Activated CD8-positive, alpha-beta T cell treated with anti-CD3 and anti-CD28 coated beads for 36 hours (primary cell): ENCODE measurements at regions not wholly inside any gene's neighbourhood (a gene's known extent, or its start where the extent isn't known, plus 50 kb on each side); places are given as distances from the start of the nearest gene placed in this dataset.

Experiments used
- ATAC-seq: fragments of 200-7000 bp; cut with Tn5 transposase; one replicate; pipeline ENCODE4 v1.10.0; 2021; ENCODE audit warnings: mild to moderate bottlenecking, moderate library complexity
- CTCF ChIA-PET: fragments of 350-600 bp; sonication (Branson Sonifier 250); formaldehyde crosslinking; loops from one replicate; lab custom pipeline; 2021; ENCODE audit warnings: antibody characterized with exemption; lab: Charles Lee
- POLR2A ChIA-PET: fragments of 350-600 bp; sonication (Branson Sonifier 250); formaldehyde crosslinking; loops from one replicate; lab custom pipeline; 2021; ENCODE audit warnings: antibody characterized with exemption; lab: Charles Lee
- DNase-seq: peaks from one replicate; pipeline ENCODE4 v3.0.0-alpha.2; 2020
- H3K27ac Mint-ChIP-seq: one replicate; pipeline ENCODE4 v1.8.0; 2021; ENCODE audit warnings: mild to moderate bottlenecking, mixed read lengths
- H3K27me3 Mint-ChIP-seq: one replicate; pipeline ENCODE4 v1.8.0; 2021; ENCODE audit warnings: mixed read lengths
- H3K36me3 Mint-ChIP-seq: one replicate; pipeline ENCODE4 v1.8.0; 2021; ENCODE audit warnings: low read depth, mixed read lengths
- H3K4me1 Mint-ChIP-seq: one replicate; pipeline ENCODE4 v1.8.0; 2021; ENCODE audit warnings: low read depth, mixed read lengths
- H3K4me3 Mint-ChIP-seq: one replicate; pipeline ENCODE4 v1.8.0; 2021; ENCODE audit warnings: mild to moderate bottlenecking, moderate library complexity, mixed read lengths
- H3K9me3 Mint-ChIP-seq: one replicate; pipeline ENCODE4 v1.8.0; 2021; ENCODE audit warnings: mixed read lengths
- CTCF ChIP-seq: fragments of 200-600 bp; IDR thresholded peaks from one replicate; pipeline ENCODE4 v1.8.0; 2022; ENCODE audit warnings: antibody characterized with exemption, mild to moderate bottlenecking
- intact Hi-C: fragments of 100-400 bp; cut with micrococcal nuclease; formaldehyde crosslinking; loops from one replicate; pipeline ENCODE4 v1.10.0; 2022

DNA sequence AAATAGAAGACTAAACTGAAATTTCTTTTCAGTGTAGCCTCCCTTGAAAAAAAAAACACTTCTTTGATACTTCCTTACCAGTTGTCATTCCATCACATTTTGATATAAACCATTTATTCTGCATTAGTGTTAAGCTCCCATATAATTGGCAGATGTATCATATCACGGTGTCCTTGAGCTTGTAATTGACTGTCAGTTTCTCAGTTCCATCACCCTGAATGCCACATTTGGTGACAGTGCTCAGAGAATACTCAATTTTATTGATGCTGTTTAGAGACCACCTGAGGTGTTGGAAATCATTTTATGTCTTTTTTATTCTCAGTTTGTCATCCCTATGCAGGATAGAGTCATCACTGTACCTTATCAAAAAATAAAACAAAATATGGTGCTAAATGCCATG is 1528.2 kb downstream of the RAPGEF2 start:
- POLR2A ChIA-PET, result no interaction called here
- TF ChIP-seq CTCF, result no peak
- Mint-ChIP-seq H3K4me3 (no peak overlapping the region), H3K36me3 (no peaks in the 10 kb centered on the region), H3K27me3 (no peaks in the 10 kb centered on the region), H3K27ac (no peak overlapping the region), H3K9me3 (peaks cover 7% of the 10 kb centered on the region), H3K4me1 (no peaks in the 10 kb centered on the region)
- CTCF ChIA-PET, result no interaction called here
- DNase-seq (no peak), ATAC-seq (no peak)
- intact Hi-C loops, result no loop called here

DNA sequence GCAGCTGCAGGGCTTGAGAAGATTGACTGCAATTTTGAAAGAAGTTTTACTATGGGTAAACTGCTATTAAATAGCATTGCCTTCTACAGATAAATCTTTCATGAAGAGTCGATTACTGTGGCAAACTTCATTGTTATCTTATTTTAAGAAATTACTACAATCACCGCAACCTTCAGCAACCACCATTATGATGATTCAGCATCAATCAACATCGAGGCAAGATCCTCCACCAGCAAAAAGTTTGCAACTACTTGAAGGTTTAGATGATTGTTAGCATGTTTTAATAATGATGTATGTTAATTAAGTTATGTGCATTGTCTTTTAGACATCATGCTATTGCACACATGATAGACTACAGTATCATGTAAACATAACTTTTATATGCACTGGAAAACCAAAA is 1511.0 kb downstream of the FSTL5 start:
- ChIA-PET POLR2A (no interaction called here), CTCF (no interaction called here)
- no peak overlapping the region for H3K27ac Mint-ChIP-seq
- no peak for DNase-seq
- no peaks in the 10 kb centered on the region for H3K4me1 Mint-ChIP-seq
- no peak overlapping the region for H3K4me3 Mint-ChIP-seq
- intact Hi-C loops, result no loop called here
- H3K36me3 Mint-ChIP-seq, result no peaks in the 10 kb centered on the region
- no peak for ATAC-seq
- peaks cover 8% of the 10 kb centered on the region for H3K9me3 Mint-ChIP-seq
- H3K27me3 Mint-ChIP-seq, result no peaks in the 10 kb centered on the region
- TF ChIP-seq CTCF, result no peak

DNA sequence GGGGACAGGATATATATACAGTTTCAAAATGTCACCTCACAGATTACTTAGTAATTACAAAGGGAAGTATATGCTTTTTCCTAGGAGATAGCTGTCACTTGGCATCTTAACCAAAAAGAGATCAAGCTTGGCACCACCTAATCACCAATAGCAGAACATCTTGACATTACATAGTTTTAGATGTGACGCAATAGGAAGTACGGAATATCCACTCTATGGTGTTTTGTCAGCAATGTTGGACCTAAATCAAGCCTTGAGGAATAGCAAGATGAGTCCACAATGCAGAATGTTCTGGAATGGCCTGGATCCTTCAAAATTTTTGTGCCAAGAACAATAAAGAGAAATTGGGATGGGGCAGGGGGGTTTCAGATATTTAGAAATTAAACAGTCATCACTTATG is 1488.2 kb downstream of the FSTL5 start:
- CTCF ChIA-PET, result no interaction called here
- no peaks in the 10 kb centered on the region for H3K36me3 Mint-ChIP-seq
- ATAC-seq (no peak), DNase-seq (no peak)
- intact Hi-C loops, result no loop called here
- TF ChIP-seq CTCF, result no peak
- H3K27ac Mint-ChIP-seq, result no peak overlapping the region
- peaks cover 4% of the 10 kb centered on the region for H3K9me3 Mint-ChIP-seq
- no peak overlapping the region for H3K4me3 Mint-ChIP-seq
- no peaks in the 10 kb centered on the region for H3K27me3 Mint-ChIP-seq
- POLR2A ChIA-PET, result no interaction called here
- no peaks in the 10 kb centered on the region for H3K4me1 Mint-ChIP-seq

DNA sequence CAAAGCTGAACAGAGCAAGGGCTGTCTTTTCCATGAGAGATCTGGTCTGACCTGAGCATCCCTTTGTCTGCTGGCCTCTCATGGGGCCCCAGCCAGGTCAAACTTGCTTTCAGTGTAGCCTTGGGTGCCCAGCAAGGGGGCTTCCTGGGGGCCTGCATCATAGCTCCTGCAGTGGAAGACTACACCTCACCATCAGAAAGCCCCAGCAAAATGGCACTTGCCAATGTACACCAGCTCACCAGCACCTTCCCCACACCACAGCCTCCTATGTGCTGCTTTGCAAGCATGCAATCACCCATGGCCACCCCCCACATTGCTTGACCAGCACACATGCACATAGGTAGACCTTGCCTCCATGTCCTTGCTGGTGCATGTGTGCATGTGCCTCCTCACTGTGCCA is 1478.1 kb downstream of the FSTL5 start:
- Mint-ChIP-seq H3K36me3 (no peaks in the 10 kb centered on the region), H3K27me3 (no peaks in the 10 kb centered on the region), H3K9me3 (peaks cover 5% of the 10 kb centered on the region), H3K27ac (no peak overlapping the region), H3K4me3 (no peak overlapping the region), H3K4me1 (no peaks in the 10 kb centered on the region)
- ATAC-seq (no peak), DNase-seq (no peak)
- no peak for TF ChIP-seq CTCF
- ChIA-PET CTCF (no interaction called here), POLR2A (no interaction called here)
- intact Hi-C loops, result no loop called here

DNA sequence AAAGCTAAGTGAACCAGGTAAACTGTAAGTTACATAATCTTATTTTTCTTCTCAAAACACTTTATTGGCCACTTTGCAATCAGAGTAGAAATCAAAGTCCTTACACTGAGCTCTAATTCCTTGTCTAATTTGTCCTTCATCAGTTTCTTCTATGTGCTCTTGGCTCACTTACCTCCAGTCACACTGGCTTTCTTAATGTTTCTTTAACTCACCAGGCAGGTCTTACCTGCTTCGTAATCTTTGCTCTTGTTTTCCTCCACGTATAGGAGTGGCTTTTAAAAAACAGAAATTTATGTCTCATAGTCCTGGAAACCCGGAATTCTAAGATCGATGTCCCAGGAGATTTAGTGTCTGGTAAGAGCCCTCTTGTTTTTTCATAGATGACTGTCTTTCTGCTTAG is 1462.1 kb downstream of the FSTL5 start:
- Mint-ChIP-seq H3K27ac (no peak overlapping the region), H3K9me3 (peaks cover 9% of the 10 kb centered on the region), H3K27me3 (no peaks in the 10 kb centered on the region), H3K4me3 (no peak overlapping the region), H3K4me1 (no peaks in the 10 kb centered on the region), H3K36me3 (no peaks in the 10 kb centered on the region)
- CTCF ChIA-PET, result no interaction called here
- no peak for DNase-seq
- intact Hi-C loops, result no loop called here
- no peak for ATAC-seq
- POLR2A ChIA-PET, result interaction anchor here (0.6 kb wide), 1 partner anchor 10 kb away, joined by 3 read pairs; no protein-coding TSS in a partner anchor
- TF ChIP-seq CTCF, result no peak
